OCI-LY1 (cell line): ENCODE measurements at regions not wholly inside any gene's neighbourhood (a gene's known extent, or its start where the extent isn't known, plus 50 kb on each side); places are given as distances from the start of the nearest gene placed in this dataset.

Experiments used
- CTCF ChIP-seq: fragments of 200-600 bp; sonication (generic), shearing (Covaris generic); IDR thresholded peaks from 2 replicates; pipeline ENCODE4 v1.5.1; 2017; ENCODE audit warnings: mild to moderate bottlenecking, antibody characterized with exemption, low read length, moderate library complexity, mixed read lengths
- EZH2 ChIP-seq: fragments of 200-600 bp; sonication (generic), shearing (Covaris generic); IDR thresholded peaks from 2 replicates; pipeline ENCODE4 v1.8.0; 2017; ENCODE audit warnings: borderline replicate concordance, mixed run types, mild to moderate bottlenecking, antibody characterized with exemption, low read length, moderate library complexity, mixed read lengths

DNA sequence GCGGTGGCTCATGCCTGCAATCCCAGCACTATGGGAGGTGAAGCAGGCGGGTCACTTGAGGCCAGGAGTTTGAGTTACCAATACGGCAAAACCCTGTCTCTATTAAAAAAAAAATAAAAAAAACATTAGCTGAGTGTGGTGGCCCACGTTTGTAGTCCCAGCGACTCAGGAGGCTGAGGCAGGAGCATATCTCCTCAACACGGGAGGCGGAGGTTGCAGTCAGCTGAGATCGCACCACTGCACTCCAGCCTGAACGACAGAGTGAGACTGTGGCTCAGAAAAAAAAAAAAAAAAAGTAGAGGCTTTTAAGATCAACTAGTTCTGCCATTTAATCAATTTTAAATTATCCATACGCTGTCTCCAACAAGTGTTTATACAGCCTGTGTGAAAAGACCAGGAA lies 1130.3 kb downstream of the PCDH9 start:
- TF ChIP-seq CTCF (no peak), EZH2 (no peak)
